Choroid plexus epithelial cell (primary cell): ENCODE measurements at regions not wholly inside any gene's neighbourhood (a gene's known extent, or its start where the extent isn't known, plus 50 kb on each side); places are given as distances from the start of the nearest gene placed in this dataset.

Experiments
- DNase-seq: peaks from one replicate; pipeline ENCODE4 v3.0.0-alpha.2; 2010; ENCODE audit warnings: low read depth
- H3K4me3 ChIP-seq: 2 replicates; pipeline ENCODE4 v1.5.1; 2011; ENCODE audit warnings: low read depth, mild to moderate bottlenecking, control low read depth, low read length, moderate library complexity
- TF ChIP-seq, protein P1 (sequence below): conservative IDR thresholded peaks from 2 replicates; pipeline ENCODE4 v1.5.1; 2011; ENCODE audit warnings: low read depth, mild to moderate bottlenecking, control low read depth, inconsistent platforms, low read length, moderate library complexity

DNA sequence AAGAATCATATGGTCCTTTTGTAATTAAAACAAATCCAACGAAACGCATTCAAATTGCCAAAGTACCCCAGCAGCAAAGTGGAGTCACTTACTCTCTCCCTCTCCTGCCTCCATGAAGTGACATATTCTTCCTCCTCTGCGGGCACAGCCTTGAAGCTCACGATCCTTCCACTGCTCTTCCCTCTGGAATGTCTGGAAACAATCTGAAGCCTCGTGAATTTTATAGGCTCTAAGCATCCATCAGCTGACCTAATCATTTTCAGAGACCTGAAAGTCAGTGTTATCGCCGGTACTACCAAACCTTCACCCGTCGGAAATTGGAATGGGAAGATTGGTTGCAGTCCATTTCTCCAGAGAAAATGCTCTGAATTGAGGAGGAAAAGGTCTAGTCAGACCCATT, 134.5 kb upstream of the FOXF1 start:
- H3K4me3 ChIP-seq, result no peak overlapping the region
- TF ChIP-seq, protein P1, sequence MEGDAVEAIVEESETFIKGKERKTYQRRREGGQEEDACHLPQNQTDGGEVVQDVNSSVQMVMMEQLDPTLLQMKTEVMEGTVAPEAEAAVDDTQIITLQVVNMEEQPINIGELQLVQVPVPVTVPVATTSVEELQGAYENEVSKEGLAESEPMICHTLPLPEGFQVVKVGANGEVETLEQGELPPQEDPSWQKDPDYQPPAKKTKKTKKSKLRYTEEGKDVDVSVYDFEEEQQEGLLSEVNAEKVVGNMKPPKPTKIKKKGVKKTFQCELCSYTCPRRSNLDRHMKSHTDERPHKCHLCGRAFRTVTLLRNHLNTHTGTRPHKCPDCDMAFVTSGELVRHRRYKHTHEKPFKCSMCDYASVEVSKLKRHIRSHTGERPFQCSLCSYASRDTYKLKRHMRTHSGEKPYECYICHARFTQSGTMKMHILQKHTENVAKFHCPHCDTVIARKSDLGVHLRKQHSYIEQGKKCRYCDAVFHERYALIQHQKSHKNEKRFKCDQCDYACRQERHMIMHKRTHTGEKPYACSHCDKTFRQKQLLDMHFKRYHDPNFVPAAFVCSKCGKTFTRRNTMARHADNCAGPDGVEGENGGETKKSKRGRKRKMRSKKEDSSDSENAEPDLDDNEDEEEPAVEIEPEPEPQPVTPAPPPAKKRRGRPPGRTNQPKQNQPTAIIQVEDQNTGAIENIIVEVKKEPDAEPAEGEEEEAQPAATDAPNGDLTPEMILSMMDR, result no peak
- no peak for DNase-seq

DNA sequence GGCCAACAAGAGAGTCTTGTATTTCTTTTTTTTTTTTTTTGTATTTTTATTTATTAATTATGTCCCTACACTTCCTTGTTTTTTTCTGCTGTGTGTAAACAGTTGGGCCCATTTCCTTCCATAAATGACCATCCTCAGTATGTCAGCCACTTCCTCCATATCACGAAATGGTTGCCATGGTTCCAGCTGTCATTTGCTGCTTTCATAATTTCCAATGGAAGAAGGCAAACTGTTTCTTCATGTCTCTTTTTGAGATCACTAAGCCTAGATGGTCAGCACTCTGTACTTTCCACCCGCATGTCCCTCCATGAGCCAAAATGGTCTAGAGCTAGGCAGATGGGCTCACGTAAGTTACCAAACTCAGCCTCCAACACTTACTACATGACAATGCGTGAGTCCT, 133.5 kb upstream of the FOXF1 start:
- DNase-seq, result no peak
- no peak overlapping the region for H3K4me3 ChIP-seq
- TF ChIP-seq, protein P1, result no peak

DNA sequence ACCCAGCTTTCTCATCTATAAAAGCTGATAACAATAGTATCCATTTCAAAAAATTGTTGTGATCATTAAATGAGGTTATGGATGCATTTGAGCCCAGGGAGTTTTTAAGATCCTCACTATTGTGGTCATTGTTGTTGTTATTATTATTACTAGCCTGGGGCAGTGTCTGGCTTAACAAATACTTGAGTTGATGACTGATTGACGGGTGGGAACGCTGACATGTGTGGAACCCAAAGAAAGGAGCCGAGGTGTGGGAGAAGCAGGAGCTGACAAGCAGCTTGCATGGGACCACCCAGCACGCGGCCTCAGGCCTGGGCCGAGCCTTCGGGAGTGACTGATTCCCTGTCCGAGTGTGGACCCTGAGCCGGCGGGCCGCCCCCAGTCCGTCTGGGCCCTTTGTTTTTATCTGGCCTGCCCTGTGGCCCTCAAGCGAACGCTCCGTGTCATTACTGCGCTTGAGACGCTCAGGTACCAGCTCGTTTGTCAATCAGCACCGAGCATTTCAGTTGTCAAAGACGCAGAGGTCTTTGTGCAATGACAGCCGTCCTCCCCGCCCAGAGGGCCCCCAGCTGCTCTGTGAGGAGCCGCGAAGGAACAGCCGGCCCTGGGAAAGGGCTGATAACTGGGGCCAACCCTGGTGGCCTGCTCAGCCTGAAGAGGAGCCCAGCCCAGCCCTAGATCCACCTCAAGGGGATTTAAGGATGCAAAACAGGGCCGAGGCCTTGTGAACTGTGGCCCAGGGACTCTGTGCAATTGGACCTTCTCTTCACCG, 132.9 kb upstream of the FOXF1 start:
- DNase-seq, result no peak
- no peak overlapping the region for H3K4me3 ChIP-seq
- TF ChIP-seq, protein P1, result no peak

DNA sequence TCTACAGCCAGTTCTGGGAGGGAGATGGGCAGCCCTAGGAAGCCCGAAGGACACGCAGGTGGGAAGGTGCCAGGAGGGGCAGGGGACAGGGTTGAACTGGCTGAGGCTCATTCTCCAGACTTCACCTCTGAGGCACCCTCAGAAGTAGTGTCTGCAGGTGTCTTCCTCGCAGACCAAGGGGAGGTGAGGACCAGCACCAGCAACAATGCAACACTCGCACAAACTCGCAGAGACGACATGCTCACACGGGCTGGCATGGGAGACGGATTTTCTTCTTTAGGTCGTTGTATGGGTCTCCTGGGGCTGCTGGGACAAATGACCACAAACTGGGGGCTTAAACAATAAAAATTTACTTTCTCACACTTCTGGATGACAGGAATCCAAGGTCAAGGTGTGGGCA, 132.2 kb upstream of the FOXF1 start:
- H3K4me3 ChIP-seq, result no peak overlapping the region
- TF ChIP-seq, protein P1, result no peak
- no peak for DNase-seq

DNA sequence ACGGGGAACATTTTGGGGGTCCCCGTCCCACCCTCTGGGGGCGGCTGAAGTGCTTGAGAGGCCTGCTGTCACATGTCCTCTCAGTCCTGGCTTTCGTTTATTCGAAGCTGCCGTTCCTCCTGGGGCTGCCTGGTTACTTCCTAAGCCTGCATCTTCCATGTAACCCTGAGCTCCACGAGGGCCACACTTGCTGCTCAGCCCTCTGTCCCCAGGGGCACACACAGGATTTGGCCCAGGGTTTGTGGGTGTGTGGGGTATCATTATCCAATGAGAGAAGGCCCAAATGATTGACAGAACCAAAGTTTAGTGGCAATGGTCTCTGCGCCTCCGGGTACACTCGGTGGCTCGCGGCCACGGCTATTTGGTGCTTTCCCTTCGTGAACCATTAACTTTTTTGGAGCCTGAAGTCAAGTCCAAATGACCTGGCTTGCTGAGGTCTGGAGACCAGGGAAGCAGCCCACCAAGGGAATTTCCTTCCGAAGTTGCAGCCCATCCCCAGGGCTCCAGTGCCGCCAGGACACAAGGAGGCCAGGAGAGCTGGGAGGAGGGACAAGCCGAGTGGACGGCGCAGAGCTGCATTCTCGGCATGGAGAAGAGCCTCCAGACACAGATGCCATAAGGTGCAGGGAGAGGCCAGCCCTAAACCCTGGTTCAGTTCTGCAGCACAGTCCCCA, 131.4 kb upstream of the FOXF1 start:
- DNase-seq, result no peak
- no peak overlapping the region for H3K4me3 ChIP-seq
- TF ChIP-seq, protein P1, result no peak

DNA sequence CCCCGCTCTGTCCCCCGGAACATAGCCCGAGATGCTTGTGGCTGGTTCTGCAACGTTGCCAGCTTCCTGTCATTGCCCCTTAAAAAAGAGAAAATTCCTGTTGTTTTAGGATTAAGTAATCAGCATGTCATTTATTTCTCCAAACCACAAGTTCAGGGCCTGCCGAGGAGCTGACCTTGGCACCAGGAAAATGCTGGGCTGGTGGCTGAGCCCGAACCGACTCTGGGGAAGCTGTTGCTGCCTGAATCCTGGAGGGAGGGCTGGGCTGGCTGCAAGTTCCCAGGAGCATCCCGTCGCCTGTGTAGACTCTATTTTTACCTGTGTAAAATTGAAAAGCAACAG, 130.9 kb upstream of the FOXF1 start:
- TF ChIP-seq, protein P1, result no peak
- no peak overlapping the region for H3K4me3 ChIP-seq
- DNase-seq, result no peak

DNA sequence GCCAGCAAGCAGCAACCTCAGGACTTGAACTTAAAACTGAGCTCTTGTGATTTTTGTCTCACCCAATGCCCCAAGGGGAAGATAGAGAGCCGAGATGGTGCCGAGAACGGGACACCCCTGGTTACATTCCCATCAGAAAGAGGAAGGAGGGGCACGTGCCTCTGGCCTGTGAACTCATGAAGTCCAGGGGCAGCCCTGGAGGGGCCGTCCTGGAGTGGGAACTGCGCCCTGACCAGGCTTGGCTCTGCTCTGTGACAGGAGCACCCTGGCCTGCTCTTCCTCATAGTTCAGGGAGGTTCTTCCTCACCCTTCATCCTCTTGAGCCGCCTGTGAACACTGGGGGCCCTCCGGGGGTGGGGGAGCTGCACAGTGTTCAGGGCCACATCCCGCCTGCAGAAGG, 130.3 kb upstream of the FOXF1 start:
- no peak overlapping the region for H3K4me3 ChIP-seq

More for the DNA sequence above, 130.3 kb upstream of the FOXF1 start:
- DNase-seq, result no peak
- TF ChIP-seq, protein P1, result no peak
